PFSK-1 (cell line): ENCODE measurements at regions not wholly inside any gene's neighbourhood (a gene's known extent, or its start where the extent isn't known, plus 50 kb on each side); places are given as distances from the start of the nearest gene placed in this dataset.

ENCODE experiments used
- FOXP2 ChIP-seq: optimal IDR thresholded peaks from 2 replicates; pipeline ENCODE3; 2011; ENCODE audit warnings: borderline replicate concordance, control low read depth, inconsistent platforms; ENCODE audit not compliant: insufficient read depth; ENCODE audit errors: extremely low read length, extremely low read depth
- POLR2AphosphoS5 ChIP-seq: IDR thresholded peaks from 2 replicates; pipeline ENCODE4 v1.6.1; 2012; ENCODE audit warnings: low read depth, mild to moderate bottlenecking, control low read depth, low read length, moderate library complexity
- TAF1 ChIP-seq: IDR thresholded peaks from 2 replicates; pipeline ENCODE4 v1.6.1; 2012; ENCODE audit warnings: low read length, control low read depth, borderline replicate concordance; ENCODE audit not compliant: insufficient read depth

DNA sequence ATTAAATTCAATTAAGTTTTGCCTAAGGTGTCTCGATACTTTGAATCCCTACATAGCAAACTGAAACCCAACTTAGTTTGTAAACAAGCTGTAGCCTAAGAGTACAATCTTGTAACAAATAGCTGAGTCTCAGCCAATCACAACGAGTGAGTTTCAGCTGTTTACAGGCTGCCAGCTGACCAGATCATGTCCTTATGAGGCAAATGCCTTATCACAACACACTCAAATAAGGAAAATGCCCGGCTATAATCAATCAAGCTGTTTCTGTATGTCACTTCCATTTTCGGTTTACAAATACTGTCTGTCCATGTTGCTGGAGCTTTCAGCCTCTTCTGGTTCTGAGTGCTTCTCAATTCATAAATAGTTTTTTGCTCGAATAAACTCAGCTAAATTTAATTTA lies 943.8 kb downstream of the SLC16A7 start:
- TF ChIP-seq FOXP2, result no peak
- no peak for TF ChIP-seq POLR2AphosphoS5
- TF ChIP-seq TAF1, result no peak
